ENCODE measurements at regions not wholly inside any gene's neighbourhood (a gene's known extent, or its start where the extent isn't known, plus 50 kb on each side); places are given as distances from the start of the nearest gene placed in this dataset.

GRCh38 chr2:75792146-75792545, 81.4 kb upstream of the GCFC2 start:
- TF ChIP-seq CTCF (conservative IDR thresholded peaks at IDR 0.05; ENCODE audit: low read depth, low read length) (no peak), EZH2 (IDR thresholded peaks at IDR 0.05; ENCODE audit: low read length, unreplicated experiment) (no peak), EZH2phosphoT487 (IDR thresholded peaks at IDR 0.05; ENCODE audit: borderline replicate concordance, low read length) (no peak)
